ENCODE measurements at regions not wholly inside any gene's neighbourhood (a gene's known extent, or its start where the extent isn't known, plus 50 kb on each side); places are given as distances from the start of the nearest gene placed in this dataset.

GRCh38 chr6:138562691-138563090, 63.4 kb upstream of the NHSL1 start:
- no peak overlapping the region for H4K91ac ChIP-seq (ENCODE audit: insufficient read length, low read depth, low read length)
- H3K23me2 ChIP-seq (ENCODE audit: insufficient read length, low read depth, low read length, poor library complexity, severe bottlenecking): no peaks in the 10 kb centered on the region
- no peak overlapping the region for H4K8ac ChIP-seq (replicated peaks; ENCODE audit: insufficient read length, low read depth, low read length)
- H3K27ac ChIP-seq (ENCODE audit: insufficient read length, low read depth, low read length): no peak overlapping the region
- no peak overlapping the region for H2BK15ac ChIP-seq (ENCODE audit: low read depth, low read length)
- H3K4ac ChIP-seq (ENCODE audit: low read depth, low read length): no peak overlapping the region
- no peak overlapping the region for H3K14ac ChIP-seq (ENCODE audit: insufficient read depth, low read length)
- no peak overlapping the region for H3K23ac ChIP-seq (ENCODE audit: insufficient read length, low read depth, low read length)
- H2BK20ac ChIP-seq (ENCODE audit: low read depth, low read length, poor library complexity, severe bottlenecking): no peak overlapping the region
- no peak overlapping the region for H2AK5ac ChIP-seq (ENCODE audit: insufficient read length, low read length)
- no CpG with 5 or more reads among the region's 8 CpGs for WGBS (ENCODE audit: extremely low coverage, insufficient read length, low lambda C conversion rate)
- H2BK5ac ChIP-seq (ENCODE audit: insufficient read length, low read length): no peak overlapping the region
- no peak overlapping the region for H3T11ph ChIP-seq (ENCODE audit: low read length)
- no peak overlapping the region for H3K27ac Mint-ChIP-seq
- H3K79me1 ChIP-seq (ENCODE audit: insufficient read depth, low read depth, low read length, poor library complexity, severe bottlenecking): no peaks in the 10 kb centered on the region
- no peak overlapping the region for H2BK120ac ChIP-seq (ENCODE audit: low read depth, low read length, poor library complexity, severe bottlenecking)
- H2BK12ac ChIP-seq (ENCODE audit: insufficient read length, low read depth, low read length): no peak overlapping the region
- H3K18ac ChIP-seq (ENCODE audit: insufficient read length, low read depth, low read length): no peak overlapping the region
- H4K20me1 ChIP-seq (ENCODE audit: control insufficient read depth, insufficient read depth, insufficient read length): no peaks in the 10 kb centered on the region
- peaks cover 31 to 44% of the 10 kb centered on the region in 2 experiments for H3K4me1 Mint-ChIP-seq
- H3K9me3 Mint-ChIP-seq: no peaks in the 10 kb centered on the region
- peaks cover 1% of the 10 kb centered on the region; the same call in 1 of the 2 replicates for H3K79me2 ChIP-seq (ENCODE audit: insufficient read depth, low read length)
- TF ChIP-seq CTCF (conservative IDR thresholded peaks at IDR 0.05): no peak
- H3K4me3 Mint-ChIP-seq: no peak overlapping the region
- H3K9ac ChIP-seq (ENCODE audit: extremely low read depth, insufficient read length, low read length): no peak overlapping the region
- DNase-seq: no peak
- H3K9me3 ChIP-seq (ENCODE audit: control insufficient read depth, low read depth, low read length): no peaks in the 10 kb centered on the region
- H3K36me3 Mint-ChIP-seq (ENCODE audit: insufficient read depth in 1 of 3, low read depth in 3 of 3): no peaks in the 10 kb centered on the region; a peak in 2 of 7 replicates
- H2AFZ ChIP-seq (ENCODE audit: low read length): no peak overlapping the region
- H3K4me1 ChIP-seq (ENCODE audit: insufficient read depth, low read length): peaks cover 3% of the 10 kb centered on the region; the same call in 1 of the 2 replicates
- H3K56ac ChIP-seq (ENCODE audit: insufficient read length, low read depth, low read length): no peak overlapping the region
- no peaks in the 10 kb centered on the region for H3K27me3 Mint-ChIP-seq (ENCODE audit: low read depth)
- no peaks in the 10 kb centered on the region for H3K27me3 ChIP-seq (ENCODE audit: insufficient read depth, low read length)
- H3K4me2 ChIP-seq (ENCODE audit: insufficient read depth, insufficient read length, low read length): no peak overlapping the region
- H4K5ac ChIP-seq (ENCODE audit: insufficient read length, low read depth, low read length): no peak overlapping the region
